ENCODE measurements at regions not wholly inside any gene's neighbourhood (a gene's known extent, or its start where the extent isn't known, plus 50 kb on each side); places are given as distances from the start of the nearest gene placed in this dataset.

GRCh38 chr2:234164493-234165413 lies 114.3 kb downstream of the SPP2 start:
- H2AFZ ChIP-seq (ENCODE audit: control insufficient read depth, low read length): no peak overlapping the region
- no peaks in the 10 kb centered on the region for H3K36me3 ChIP-seq (ENCODE audit: control insufficient read depth in 2 of 2, extremely low read depth in 1 of 2, insufficient read depth in 2 of 2, low read length in 2 of 2)
- H4K20me1 ChIP-seq (ENCODE audit: control insufficient read depth, extremely low read depth, insufficient read depth, low read length): no peaks in the 10 kb centered on the region
- TF ChIP-seq EZH2 (IDR thresholded peaks at IDR 0.05; ENCODE audit: low read length): no peak
- TF ChIP-seq CTCF (optimal IDR thresholded peaks at IDR 0.05 in 1 of 3, IDR thresholded peaks at IDR 0.05 in 1 of 3, conservative IDR thresholded peaks at IDR 0.05 in 1 of 3; ENCODE audit: extremely low read depth in 1 of 3, insufficient read depth in 2 of 3, low read length in 3 of 3): no peak
- no peaks in the 10 kb centered on the region for H3K9me1 ChIP-seq (ENCODE audit: control insufficient read depth, extremely low read depth, insufficient read depth, low read length)
- no peaks in the 10 kb centered on the region for H3K79me2 ChIP-seq (ENCODE audit: control insufficient read depth, insufficient read depth, low read length)
- H3K4me2 ChIP-seq (ENCODE audit: control insufficient read depth, extremely low read depth, insufficient read depth, low read depth, low read length): no peak overlapping the region
- DNase-seq (ENCODE audit: low read depth, low spot score): no peak
- H3K4me1 ChIP-seq (ENCODE audit: control insufficient read depth, extremely low read depth, insufficient read depth, low read length): peaks cover 46% of the 10 kb centered on the region
- no peak overlapping the region for H3K9ac ChIP-seq (ENCODE audit: control insufficient read depth, extremely low read depth, insufficient read depth, low read length)
- no peak for FAIRE-seq
- H3K9me3 ChIP-seq (ENCODE audit: control insufficient read depth, low read depth, low read length): no peaks in the 10 kb centered on the region
- no peaks in the 10 kb centered on the region for H3K27me3 ChIP-seq (ENCODE audit: control insufficient read depth, extremely low read depth, insufficient read depth, low read length)
- H3K4me3 ChIP-seq (ENCODE audit: control insufficient read depth in 2 of 3, extremely low read depth in 1 of 3, insufficient read depth in 2 of 3, low read depth in 1 of 3, low read length in 3 of 3): no peak overlapping the region
- H3K27ac ChIP-seq (ENCODE audit: control insufficient read depth, insufficient read depth, low read length): no peak overlapping the region
- dilution Hi-C loops (cut with MboI; ENCODE audit: extremely low pct_ligation_motif_present, low sequenced_read_pairs): no loop called here

- no peaks in the 10 kb centered on the region for H3K36me3 ChIP-seq (ENCODE audit: control insufficient read depth in 2 of 2, extremely low read depth in 1 of 2, insufficient read depth in 2 of 2, low read length in 2 of 2)
- dilution Hi-C loops (cut with MboI; ENCODE audit: extremely low pct_ligation_motif_present, low sequenced_read_pairs): no loop called here
- FAIRE-seq: no peak
- peaks cover 46% of the 10 kb centered on the region for H3K4me1 ChIP-seq (ENCODE audit: control insufficient read depth, extremely low read depth, insufficient read depth, low read length)
- no peaks in the 10 kb centered on the region for H3K9me3 ChIP-seq (ENCODE audit: control insufficient read depth, low read depth, low read length)
- no peak overlapping the region for H3K4me3 ChIP-seq (ENCODE audit: control insufficient read depth in 2 of 3, extremely low read depth in 1 of 3, insufficient read depth in 2 of 3, low read depth in 1 of 3, low read length in 3 of 3)
- peak overlapping the region; percentile 11 for H3K9ac ChIP-seq (ENCODE audit: control insufficient read depth, extremely low read depth, insufficient read depth, low read length)
- H3K4me2 ChIP-seq (ENCODE audit: control insufficient read depth, extremely low read depth, insufficient read depth, low read depth, low read length): peak overlapping the region; percentile 61
- no peaks in the 10 kb centered on the region for H4K20me1 ChIP-seq (ENCODE audit: control insufficient read depth, extremely low read depth, insufficient read depth, low read length)
- TF ChIP-seq CTCF (optimal IDR thresholded peaks at IDR 0.05 in 1 of 3, IDR thresholded peaks at IDR 0.05 in 1 of 3, conservative IDR thresholded peaks at IDR 0.05 in 1 of 3; ENCODE audit: extremely low read depth in 1 of 3, insufficient read depth in 2 of 3, low read length in 3 of 3) (no peak), EZH2 (IDR thresholded peaks at IDR 0.05; ENCODE audit: low read length) (no peak)
- no peaks in the 10 kb centered on the region for H3K27me3 ChIP-seq (ENCODE audit: control insufficient read depth, extremely low read depth, insufficient read depth, low read length)
- H3K27ac ChIP-seq (ENCODE audit: control insufficient read depth, insufficient read depth, low read length): peak overlapping the region; percentile 85
- no peaks in the 10 kb centered on the region for H3K79me2 ChIP-seq (ENCODE audit: control insufficient read depth, insufficient read depth, low read length)
- H3K9me1 ChIP-seq (ENCODE audit: control insufficient read depth, extremely low read depth, insufficient read depth, low read length): no peaks in the 10 kb centered on the region
- peak overlapping the region; percentile 31 for H2AFZ ChIP-seq (ENCODE audit: control insufficient read depth, low read length)
- no peak for DNase-seq (ENCODE audit: low read depth, low spot score)
Measured at GRCh38 chr2:234163510-234164045, 113.1 kb downstream of the SPP2 start.

Data from keratinocyte (primary cell).